Type B pancreatic cell (in vitro differentiated cells): ENCODE measurements at regions not wholly inside any gene's neighbourhood (a gene's known extent, or its start where the extent isn't known, plus 50 kb on each side); places are given as distances from the start of the nearest gene placed in this dataset.

Source experiments
- DNase-seq: peaks from one replicate; pipeline ENCODE4 v3.0.0; 2021; ENCODE audit warnings: mixed read lengths; ENCODE audit not compliant: unreplicated experiment; ENCODE audit errors: extremely low spot score
- H3K27ac Mint-ChIP-seq: 2 replicates; pipeline ENCODE4 v1.8.0; 2021; ENCODE audit warnings: mild to moderate bottlenecking, mixed read lengths
- H3K27me3 Mint-ChIP-seq: 2 replicates; pipeline ENCODE4 v1.8.0; 2021; ENCODE audit warnings: mixed read lengths
- H3K36me3 Mint-ChIP-seq: 2 replicates; pipeline ENCODE4 v1.8.0; 2021; ENCODE audit warnings: mixed read lengths
- H3K4me1 Mint-ChIP-seq: one replicate; pipeline ENCODE4 v1.8.0; 2021; ENCODE audit warnings: mixed read lengths; ENCODE audit not compliant: unreplicated experiment
- H3K4me3 Mint-ChIP-seq: 2 replicates; pipeline ENCODE4 v1.8.0; 2021; ENCODE audit warnings: mild to moderate bottlenecking, mixed read lengths
- H3K9me3 Mint-ChIP-seq: 2 replicates; pipeline ENCODE4 v1.8.0; 2021; ENCODE audit warnings: mixed read lengths
- CTCF ChIP-seq: fragments of 200-600 bp; sonication (generic); conservative IDR thresholded peaks from 2 replicates; pipeline ENCODE4 v1.5.0; 2021; ENCODE audit warnings: antibody characterized with exemption, mild to moderate bottlenecking

DNA sequence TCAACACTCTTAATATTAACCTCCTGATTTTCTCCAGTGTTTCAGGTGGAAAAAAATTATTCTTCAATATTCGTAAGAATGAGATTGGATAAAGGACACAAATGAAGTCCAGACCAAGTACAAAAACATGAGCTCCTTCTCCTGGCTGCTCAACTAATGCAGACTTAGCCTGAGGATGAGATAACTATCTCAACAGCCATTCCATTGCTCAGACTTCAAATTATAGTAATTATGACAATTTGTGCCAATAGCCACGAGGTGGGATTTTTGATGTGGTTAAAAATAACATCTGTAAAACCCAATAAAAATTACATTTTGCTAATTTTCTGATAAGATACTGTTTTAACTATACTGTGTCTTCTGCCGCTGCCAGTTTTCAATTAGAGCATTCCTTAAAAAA is 323.6 kb downstream of the SOX2 start:
- no peak overlapping the region for H3K4me3 Mint-ChIP-seq
- no peak for TF ChIP-seq CTCF
- H3K4me1 Mint-ChIP-seq = no peaks in the 10 kb centered on the region
- no peak for DNase-seq
- H3K36me3 Mint-ChIP-seq = no peaks in the 10 kb centered on the region
- H3K27me3 Mint-ChIP-seq = peaks cover 13% of the 10 kb centered on the region
- no peak overlapping the region for H3K27ac Mint-ChIP-seq
- peaks cover 4% of the 10 kb centered on the region for H3K9me3 Mint-ChIP-seq

- no peak for TF ChIP-seq CTCF
These were observed 324.7 kb downstream of the SOX2 start for GRCh38 chr3:182036382-182036781.

DNA sequence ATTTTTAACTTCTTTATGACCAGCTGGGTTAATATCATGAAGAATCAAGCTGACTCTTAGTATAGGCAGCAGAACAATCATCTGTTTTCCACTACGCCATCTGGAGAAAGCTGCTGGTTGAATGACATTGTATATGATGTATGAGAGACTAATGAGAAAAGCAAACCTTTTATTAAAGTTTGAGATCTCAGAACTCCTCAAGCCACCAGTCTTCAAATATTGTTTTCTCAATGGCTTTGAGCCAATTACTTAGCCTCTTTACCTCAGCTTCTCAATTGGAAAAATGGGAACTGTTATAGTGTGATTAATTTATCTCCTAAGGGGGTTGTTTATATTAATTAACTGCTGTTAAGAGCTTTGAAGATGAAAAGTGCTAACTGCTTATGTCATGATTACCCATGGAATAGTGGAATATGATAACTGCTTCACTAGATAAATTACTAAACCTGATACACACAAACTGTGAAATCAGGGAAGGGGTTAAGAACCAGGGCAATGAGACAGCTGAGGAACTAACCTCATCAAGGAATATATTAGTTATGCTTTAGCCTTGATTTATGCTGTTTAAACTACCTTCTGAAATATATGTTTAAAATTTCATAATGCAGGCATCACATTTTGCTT is 330.1 kb downstream of the SOX2 start:
- no peak overlapping the region for H3K4me3 Mint-ChIP-seq

More at GRCh38 chr3:182036382-182036781, 324.7 kb downstream of the SOX2 start:
- Mint-ChIP-seq H3K9me3 (peaks cover 4% of the 10 kb centered on the region), H3K4me3 (no peak overlapping the region), H3K27ac (no peak overlapping the region), H3K36me3 (no peaks in the 10 kb centered on the region), H3K4me1 (peaks cover 3% of the 10 kb centered on the region), H3K27me3 (peaks cover 8% of the 10 kb centered on the region)
- no peak for DNase-seq

DNA sequence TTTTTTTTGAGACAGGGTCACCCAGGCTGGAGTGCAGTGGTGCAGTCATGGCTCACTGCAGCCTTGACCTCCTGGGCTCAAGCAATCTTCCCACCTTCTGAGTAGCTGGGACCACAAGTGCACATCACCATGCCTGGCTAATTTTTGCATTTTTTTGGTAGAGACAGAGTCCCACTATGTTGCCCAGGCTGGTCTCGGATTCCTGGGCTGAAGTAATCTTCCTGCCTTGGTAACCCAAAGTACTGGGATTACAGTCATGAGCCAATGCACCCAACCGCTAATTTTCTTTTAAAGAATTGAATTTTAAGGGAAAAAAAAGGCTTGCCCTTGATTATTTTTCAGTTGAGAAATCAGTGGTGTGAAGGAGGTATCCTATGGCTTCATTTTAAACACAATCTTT is 334.0 kb downstream of the SOX2 start:
- DNase-seq = no peak
- Mint-ChIP-seq H3K36me3 (no peaks in the 10 kb centered on the region), H3K27ac (no peak overlapping the region)

More for the DNA sequence above, 330.1 kb downstream of the SOX2 start:
- Mint-ChIP-seq H3K27me3 (no peaks in the 10 kb centered on the region), H3K9me3 (no peaks in the 10 kb centered on the region), H3K36me3 (no peaks in the 10 kb centered on the region), H3K4me1 (peaks cover 9% of the 10 kb centered on the region), H3K27ac (no peak overlapping the region)
- DNase-seq = no peak
- no peak for TF ChIP-seq CTCF

GRCh38 chr3:182046166-182046764 is 334.5 kb downstream of the SOX2 start:
- Mint-ChIP-seq H3K36me3 (no peaks in the 10 kb centered on the region), H3K4me1 (peaks cover 6% of the 10 kb centered on the region), H3K27ac (no peak overlapping the region), H3K9me3 (no peaks in the 10 kb centered on the region), H3K27me3 (no peaks in the 10 kb centered on the region), H3K4me3 (no peak overlapping the region)
- no peak for DNase-seq
- no peak for TF ChIP-seq CTCF

More for the DNA sequence above, 334.0 kb downstream of the SOX2 start:
- no peaks in the 10 kb centered on the region for H3K9me3 Mint-ChIP-seq
- H3K27me3 Mint-ChIP-seq = no peaks in the 10 kb centered on the region
- TF ChIP-seq CTCF = no peak
- no peak overlapping the region for H3K4me3 Mint-ChIP-seq
- peaks cover 9% of the 10 kb centered on the region for H3K4me1 Mint-ChIP-seq
